AG10803 (cell line): ENCODE measurements at regions not wholly inside any gene's neighbourhood (a gene's known extent, or its start where the extent isn't known, plus 50 kb on each side); places are given as distances from the start of the nearest gene placed in this dataset.

Source experiments
- DNase-seq: peaks from one replicate; pipeline ENCODE4 v3.0.0; 2010; ENCODE audit warnings: low read depth
- H3K4me3 ChIP-seq: 2 replicates; pipeline ENCODE4 v1.5.1; 2011; ENCODE audit warnings: mild to moderate bottlenecking, low read length, control low read depth
- TF ChIP-seq, protein P1 (sequence below): conservative IDR thresholded peaks from 2 replicates; pipeline ENCODE4 v1.5.1; 2011; ENCODE audit warnings: mild to moderate bottlenecking, low read length, control low read depth, inconsistent platforms

GRCh38 chr11:25309818-25310217, 813.0 kb downstream of the LUZP2 start:
- TF ChIP-seq, protein P1, sequence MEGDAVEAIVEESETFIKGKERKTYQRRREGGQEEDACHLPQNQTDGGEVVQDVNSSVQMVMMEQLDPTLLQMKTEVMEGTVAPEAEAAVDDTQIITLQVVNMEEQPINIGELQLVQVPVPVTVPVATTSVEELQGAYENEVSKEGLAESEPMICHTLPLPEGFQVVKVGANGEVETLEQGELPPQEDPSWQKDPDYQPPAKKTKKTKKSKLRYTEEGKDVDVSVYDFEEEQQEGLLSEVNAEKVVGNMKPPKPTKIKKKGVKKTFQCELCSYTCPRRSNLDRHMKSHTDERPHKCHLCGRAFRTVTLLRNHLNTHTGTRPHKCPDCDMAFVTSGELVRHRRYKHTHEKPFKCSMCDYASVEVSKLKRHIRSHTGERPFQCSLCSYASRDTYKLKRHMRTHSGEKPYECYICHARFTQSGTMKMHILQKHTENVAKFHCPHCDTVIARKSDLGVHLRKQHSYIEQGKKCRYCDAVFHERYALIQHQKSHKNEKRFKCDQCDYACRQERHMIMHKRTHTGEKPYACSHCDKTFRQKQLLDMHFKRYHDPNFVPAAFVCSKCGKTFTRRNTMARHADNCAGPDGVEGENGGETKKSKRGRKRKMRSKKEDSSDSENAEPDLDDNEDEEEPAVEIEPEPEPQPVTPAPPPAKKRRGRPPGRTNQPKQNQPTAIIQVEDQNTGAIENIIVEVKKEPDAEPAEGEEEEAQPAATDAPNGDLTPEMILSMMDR = no peak
- H3K4me3 ChIP-seq = no peak overlapping the region
- DNase-seq = no peak

DNA sequence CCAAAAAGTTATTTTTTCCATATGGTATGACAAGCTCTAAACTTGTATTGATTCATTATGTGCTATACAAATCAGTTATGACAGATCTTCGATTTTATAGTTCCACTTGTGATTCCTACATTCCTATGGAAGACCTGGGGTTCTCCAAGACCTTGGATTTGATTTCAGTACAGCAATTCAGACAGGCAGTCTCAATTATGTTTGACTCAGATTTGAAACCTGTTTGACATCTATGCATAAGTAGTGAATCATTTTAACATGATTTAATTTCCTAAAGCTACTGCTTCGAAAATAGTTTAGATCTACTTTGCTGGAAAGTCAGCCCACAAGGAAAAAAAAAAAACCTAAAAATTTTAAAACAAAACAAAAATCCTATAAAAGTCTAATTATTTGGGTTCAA, 820.4 kb downstream of the LUZP2 start:
- no peak overlapping the region for H3K4me3 ChIP-seq
- TF ChIP-seq, protein P1 = no peak
- no peak for DNase-seq

DNA sequence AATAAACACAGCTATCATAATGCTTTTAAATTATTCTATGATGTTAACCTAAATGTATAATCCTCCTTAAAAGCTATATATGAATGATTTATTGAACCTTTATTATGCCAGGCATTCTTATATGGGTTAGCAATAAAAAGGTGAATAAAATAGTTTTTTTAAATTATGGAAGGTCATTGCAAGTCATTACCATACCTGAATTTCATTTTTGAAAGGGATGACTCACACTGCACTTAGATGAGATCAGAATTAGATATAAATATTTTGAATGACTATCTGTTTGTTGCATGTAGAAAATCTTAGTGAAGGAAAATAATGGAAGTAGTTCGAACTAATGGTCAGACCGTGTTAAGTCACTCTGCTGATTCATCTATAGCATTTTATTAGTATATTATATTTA, 822.3 kb downstream of the LUZP2 start:
- H3K4me3 ChIP-seq = no peak overlapping the region
- no peak for DNase-seq
- TF ChIP-seq, protein P1 = no peak

DNA sequence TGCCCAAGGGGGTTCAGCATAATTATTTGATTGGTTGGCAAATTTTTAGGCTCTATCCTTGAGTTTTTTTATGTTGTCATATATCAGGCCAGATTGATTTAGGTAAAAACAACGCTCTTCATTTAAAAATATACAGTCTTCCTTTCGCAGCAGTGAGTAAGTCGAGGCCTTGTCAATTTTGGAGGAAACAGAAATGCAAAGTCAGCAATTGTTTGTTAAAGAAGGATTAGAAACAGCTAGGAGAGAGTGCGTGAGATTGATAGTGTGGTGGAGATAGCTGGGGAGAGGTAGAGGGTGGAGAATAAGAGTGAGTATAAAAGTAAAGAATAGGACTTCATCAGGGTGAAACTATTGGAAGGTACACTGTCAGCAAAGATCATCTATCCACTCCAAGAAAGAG, 830.8 kb downstream of the LUZP2 start:
- H3K4me3 ChIP-seq = no peak overlapping the region
- DNase-seq = no peak
- TF ChIP-seq, protein P1 = no peak

- TF ChIP-seq, protein P1 = no peak
- H3K4me3 ChIP-seq = no peak overlapping the region
- no peak for DNase-seq
These were observed 842.4 kb downstream of the LUZP2 start for GRCh38 chr11:25339281-25339680.

- no peak overlapping the region for H3K4me3 ChIP-seq
- TF ChIP-seq, protein P1 = no peak
These were observed 852.7 kb downstream of the LUZP2 start for GRCh38 chr11:25349537-25349936.

DNA sequence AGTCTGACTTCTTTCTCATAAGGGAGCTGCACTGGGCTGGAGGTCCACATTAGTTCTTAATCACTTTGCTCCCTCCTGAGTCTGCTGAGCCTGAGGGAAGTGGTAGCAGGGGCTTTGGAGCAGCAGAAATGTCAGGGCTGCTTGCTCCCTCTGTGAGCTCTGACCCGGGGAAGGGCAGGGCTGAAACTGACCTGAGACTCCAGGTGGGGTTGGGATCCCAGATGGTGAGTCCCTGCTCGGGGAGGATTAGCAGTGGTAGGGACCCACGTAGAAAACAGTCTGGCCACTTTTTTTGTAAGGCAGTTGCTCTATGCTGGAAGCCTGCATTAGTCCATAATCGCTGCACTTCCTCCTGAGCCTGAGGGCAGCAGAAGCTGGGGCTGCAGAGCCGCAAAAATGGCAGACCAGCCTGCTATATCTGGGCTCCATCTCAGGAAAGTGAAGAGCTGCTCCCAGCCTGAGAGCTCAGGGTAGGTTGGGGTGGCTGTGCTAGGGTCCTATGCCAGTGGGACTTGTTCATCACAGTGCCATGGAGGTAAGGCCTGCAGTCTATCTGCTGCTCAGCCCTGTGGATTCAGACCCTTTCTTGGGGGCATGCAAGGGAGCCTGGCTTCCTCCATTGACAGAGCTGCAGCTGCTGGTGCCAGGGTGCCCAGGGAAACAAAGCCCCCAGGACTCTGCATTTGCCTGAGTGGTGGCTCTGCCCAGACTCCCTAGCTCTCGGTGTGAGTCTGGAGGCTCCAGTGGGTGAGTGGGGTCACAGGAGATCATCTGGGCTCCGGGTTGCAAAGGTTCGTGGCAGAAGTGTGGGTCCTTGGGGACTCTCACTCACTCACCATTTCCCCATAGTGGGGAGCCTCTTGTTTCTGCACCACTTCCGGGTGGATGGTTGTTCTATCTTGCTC, 854.3 kb downstream of the LUZP2 start:
- H3K4me3 ChIP-seq = no peak overlapping the region
- TF ChIP-seq, protein P1 = no peak
- DNase-seq = no peak

More at GRCh38 chr11:25349537-25349936, 852.7 kb downstream of the LUZP2 start:
- no peak for DNase-seq
